Activated naive CD8-positive, alpha-beta T cell treated with anti-CD3 and anti-CD28 coated beads, Interleukin-2, amount 50 U/mL, for 24 hours (primary cell): ENCODE measurements at regions not wholly inside any gene's neighbourhood (a gene's known extent, or its start where the extent isn't known, plus 50 kb on each side); places are given as distances from the start of the nearest gene placed in this dataset.
A peak's percentile ranks its signal among the peaks of the same experiment; 100 is the strongest.

Experiments used
- ATAC-seq: fragments of 150-1000 bp; cut with Tn5 transposase; one replicate; pipeline ENCODE4 v1.10.0; 2021
- DNase-seq: peaks from one replicate; pipeline ENCODE4 v3.0.0; 2021
- H3K27ac Mint-ChIP-seq: one replicate; pipeline ENCODE4 v1.8.0; 2021; ENCODE audit warnings: mild to moderate bottlenecking, mixed read lengths
- H3K27me3 Mint-ChIP-seq: one replicate; pipeline ENCODE4 v1.8.0; 2021; ENCODE audit warnings: mixed read lengths
- H3K36me3 Mint-ChIP-seq: one replicate; pipeline ENCODE4 v1.8.0; 2021; ENCODE audit warnings: low read depth, mixed read lengths
- H3K4me1 Mint-ChIP-seq: one replicate; pipeline ENCODE4 v1.8.0; 2021; ENCODE audit warnings: mixed read lengths
- H3K4me3 Mint-ChIP-seq: one replicate; pipeline ENCODE4 v1.8.0; 2021; ENCODE audit warnings: mild to moderate bottlenecking, moderate library complexity, mixed read lengths
- H3K9me3 Mint-ChIP-seq: one replicate; pipeline ENCODE4 v1.8.0; 2021; ENCODE audit warnings: mixed read lengths

GRCh38 chr13:74061926-74062595 is 72.1 kb downstream of the KLF12 start:
- H3K9me3 Mint-ChIP-seq: peaks cover 4% of the 10 kb centered on the region
- H3K4me3 Mint-ChIP-seq: peak overlapping the region; percentile 80
- no peaks in the 10 kb centered on the region for H3K27me3 Mint-ChIP-seq
- H3K4me1 Mint-ChIP-seq: peaks cover 74% of the 10 kb centered on the region
- H3K27ac Mint-ChIP-seq: peak overlapping the region; percentile 72
- H3K36me3 Mint-ChIP-seq: peaks cover 13% of the 10 kb centered on the region
- ATAC-seq: no peak
- DNase-seq: no peak

DNA sequence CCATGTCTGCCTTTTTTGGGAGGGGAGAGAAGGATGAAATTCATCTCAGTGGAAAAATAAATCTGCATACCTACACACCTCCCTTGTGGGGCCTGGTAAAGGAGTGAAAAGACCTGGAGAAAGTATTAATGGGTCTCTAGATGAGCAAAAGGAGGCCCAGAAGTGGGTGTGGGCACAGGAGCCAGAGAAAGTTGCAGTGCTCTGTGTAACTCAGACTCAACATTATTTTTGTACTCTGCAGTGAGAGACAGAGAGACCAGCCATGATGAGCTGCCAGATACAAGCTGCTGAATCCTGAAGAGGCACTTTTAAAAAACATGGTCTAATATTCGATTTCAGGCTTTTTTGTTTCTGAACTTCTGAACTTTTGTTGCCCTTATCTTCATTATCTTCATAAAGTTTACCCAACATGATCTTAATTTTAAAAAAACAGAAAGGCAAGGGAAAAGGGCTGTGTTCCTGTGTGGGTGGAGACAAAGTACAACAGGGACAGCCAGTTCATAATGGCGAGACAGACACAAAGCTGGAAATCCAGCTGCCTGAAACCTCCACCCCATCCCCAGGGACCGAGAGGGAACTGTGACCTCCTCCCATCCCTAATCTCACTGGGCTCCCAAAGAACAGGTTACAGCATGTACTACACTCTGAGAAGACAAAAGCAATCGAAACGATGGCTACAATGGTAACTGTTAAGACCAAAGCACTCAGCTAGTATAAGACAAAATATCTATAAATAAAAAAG is 77.2 kb downstream of the KLF12 start:
- ATAC-seq (no peak), DNase-seq (no peak)
- Mint-ChIP-seq H3K9me3 (peaks cover 11% of the 10 kb centered on the region), H3K4me3 (no peak overlapping the region), H3K27ac (peak overlapping the region; percentile 24), H3K27me3 (no peaks in the 10 kb centered on the region), H3K36me3 (peaks cover 13% of the 10 kb centered on the region), H3K4me1 (peaks cover 75% of the 10 kb centered on the region)

- DNase-seq: no peak
Measured at GRCh38 chr13:74052402-74052928, 81.7 kb downstream of the KLF12 start.

GRCh38 chr13:74048756-74049155 is 85.4 kb downstream of the KLF12 start:
- no peaks in the 10 kb centered on the region for H3K27me3 Mint-ChIP-seq
- peaks cover 18% of the 10 kb centered on the region for H3K36me3 Mint-ChIP-seq
- no peak overlapping the region for H3K27ac Mint-ChIP-seq
- peaks cover 64% of the 10 kb centered on the region for H3K4me1 Mint-ChIP-seq
- H3K9me3 Mint-ChIP-seq: peaks cover 7% of the 10 kb centered on the region
- DNase-seq (no peak), ATAC-seq (no peak)
- H3K4me3 Mint-ChIP-seq: no peak overlapping the region

More at GRCh38 chr13:74052402-74052928, 81.7 kb downstream of the KLF12 start:
- Mint-ChIP-seq H3K27me3 (no peaks in the 10 kb centered on the region), H3K27ac (no peak overlapping the region), H3K4me3 (no peak overlapping the region), H3K9me3 (peaks cover 7% of the 10 kb centered on the region), H3K4me1 (peaks cover 79% of the 10 kb centered on the region), H3K36me3 (peaks cover 11% of the 10 kb centered on the region)
- ATAC-seq: no peak

GRCh38 chr13:74047931-74048600 is 86.1 kb downstream of the KLF12 start:
- peaks cover 59% of the 10 kb centered on the region for H3K4me1 Mint-ChIP-seq
- H3K4me3 Mint-ChIP-seq: no peak overlapping the region
- no peak overlapping the region for H3K27ac Mint-ChIP-seq

GRCh38 chr13:74046431-74046830 is 87.8 kb downstream of the KLF12 start:
- Mint-ChIP-seq H3K36me3 (peaks cover 21% of the 10 kb centered on the region), H3K9me3 (no peaks in the 10 kb centered on the region), H3K4me1 (peaks cover 58% of the 10 kb centered on the region), H3K27ac (no peak overlapping the region), H3K27me3 (no peaks in the 10 kb centered on the region), H3K4me3 (no peak overlapping the region)
- ATAC-seq (no peak), DNase-seq (no peak)

More at GRCh38 chr13:74047931-74048600, 86.1 kb downstream of the KLF12 start:
- ATAC-seq (no peak), DNase-seq (no peak)
- no peaks in the 10 kb centered on the region for H3K27me3 Mint-ChIP-seq
- H3K36me3 Mint-ChIP-seq: peaks cover 18% of the 10 kb centered on the region
- peaks cover 7% of the 10 kb centered on the region for H3K9me3 Mint-ChIP-seq

- no peak overlapping the region for H3K27ac Mint-ChIP-seq
- no peak overlapping the region for H3K4me3 Mint-ChIP-seq
- peaks cover 55% of the 10 kb centered on the region for H3K4me1 Mint-ChIP-seq
- DNase-seq (no peak), ATAC-seq (no peak)
- H3K9me3 Mint-ChIP-seq: no peaks in the 10 kb centered on the region
- peaks cover 21% of the 10 kb centered on the region for H3K36me3 Mint-ChIP-seq
- no peaks in the 10 kb centered on the region for H3K27me3 Mint-ChIP-seq
Measured at GRCh38 chr13:74045583-74045982, 88.6 kb downstream of the KLF12 start.

DNA sequence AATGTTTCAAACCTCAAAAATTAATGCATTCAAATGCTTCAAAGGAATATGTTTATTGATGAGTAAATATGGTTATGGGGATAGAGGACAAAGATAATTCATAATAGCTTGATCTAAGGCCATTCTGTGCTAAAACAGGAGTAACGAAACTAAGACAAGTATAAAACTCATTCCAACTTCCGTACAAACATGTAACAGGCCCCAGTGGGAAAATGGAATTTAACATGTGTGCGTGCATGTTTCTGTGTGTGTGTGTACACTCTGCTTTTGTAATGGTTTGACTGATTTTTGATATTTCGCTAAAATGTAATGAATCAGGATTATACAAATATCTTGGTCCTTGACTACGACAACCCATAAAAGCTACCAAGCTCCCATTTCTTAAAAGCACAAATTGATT is 91.0 kb downstream of the KLF12 start:
- H3K27me3 Mint-ChIP-seq: no peaks in the 10 kb centered on the region
- peaks cover 12% of the 10 kb centered on the region for H3K36me3 Mint-ChIP-seq
- H3K4me1 Mint-ChIP-seq: peaks cover 42% of the 10 kb centered on the region

DNA sequence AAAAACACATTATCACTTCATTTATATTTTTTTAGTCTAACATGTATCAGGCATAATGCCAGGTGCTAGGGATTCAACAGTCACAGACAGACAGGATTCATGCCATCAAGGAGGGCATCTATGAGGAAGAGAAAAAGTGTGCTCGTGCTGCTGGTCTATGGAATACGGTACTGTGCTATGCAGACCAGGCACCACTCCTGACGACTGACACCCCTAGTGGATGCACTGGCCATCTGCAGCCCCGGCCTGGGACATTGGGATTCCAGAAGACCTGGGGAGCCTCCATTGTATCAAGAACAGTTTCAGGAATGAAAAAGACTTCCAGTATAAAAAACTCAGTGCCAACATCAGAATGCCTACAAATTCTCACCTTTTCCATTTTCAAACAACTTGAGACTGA is 94.0 kb downstream of the KLF12 start:
- Mint-ChIP-seq H3K27ac (no peak overlapping the region), H3K4me3 (no peak overlapping the region)

More for the DNA sequence above, 91.0 kb downstream of the KLF12 start:
- ATAC-seq (no peak), DNase-seq (no peak)
- Mint-ChIP-seq H3K9me3 (no peaks in the 10 kb centered on the region), H3K27ac (no peak overlapping the region), H3K4me3 (no peak overlapping the region)

DNA sequence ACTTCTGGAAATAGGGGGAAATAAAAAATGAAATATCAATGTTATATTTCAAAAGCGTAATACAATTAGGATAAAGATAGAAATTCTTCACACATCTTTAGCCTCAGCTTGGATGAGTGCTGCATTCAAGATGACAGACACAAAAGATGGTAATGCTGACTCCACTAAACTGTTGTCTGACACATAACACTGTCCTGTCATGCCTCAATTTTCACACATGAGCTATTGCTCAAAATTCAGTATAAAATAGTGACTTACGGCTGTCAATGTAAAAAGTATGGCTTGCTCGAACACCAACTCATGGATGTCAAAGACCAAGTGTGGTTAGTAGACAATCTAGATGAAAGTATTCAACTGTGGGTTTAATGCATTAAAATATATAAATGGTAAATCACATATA is 94.5 kb downstream of the KLF12 start:
- H3K27ac Mint-ChIP-seq: no peak overlapping the region
- peaks cover 54% of the 10 kb centered on the region for H3K4me1 Mint-ChIP-seq
- no peaks in the 10 kb centered on the region for H3K27me3 Mint-ChIP-seq
- no peak overlapping the region for H3K4me3 Mint-ChIP-seq
- no peak for ATAC-seq
- H3K9me3 Mint-ChIP-seq: no peaks in the 10 kb centered on the region
- no peak for DNase-seq
- peaks cover 15% of the 10 kb centered on the region for H3K36me3 Mint-ChIP-seq

More for the DNA sequence above, 94.0 kb downstream of the KLF12 start:
- Mint-ChIP-seq H3K4me1 (peaks cover 53% of the 10 kb centered on the region), H3K27me3 (no peaks in the 10 kb centered on the region), H3K36me3 (peaks cover 14% of the 10 kb centered on the region), H3K9me3 (no peaks in the 10 kb centered on the region)
- DNase-seq (peak; percentile 35), ATAC-seq (peak; percentile 73)

DNA sequence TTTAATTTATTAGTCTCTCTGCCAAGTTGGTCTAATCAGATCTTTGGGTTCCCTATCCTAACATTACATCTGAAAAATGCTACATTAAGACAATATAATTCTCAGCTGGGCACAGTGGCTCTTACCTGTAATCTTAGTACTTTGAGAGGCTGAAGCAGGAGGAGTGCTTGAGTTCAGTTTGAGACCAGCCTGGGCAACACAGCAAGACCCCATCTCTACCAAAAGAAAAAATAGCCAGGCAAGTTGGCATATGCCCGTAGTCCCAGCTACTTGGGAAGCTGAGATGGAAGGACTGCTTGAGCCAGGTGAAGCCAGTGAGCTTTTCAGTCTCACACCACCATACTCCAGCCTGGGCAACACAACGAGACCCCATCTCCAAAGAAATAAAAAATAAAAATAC is 95.0 kb downstream of the KLF12 start:
- H3K27me3 Mint-ChIP-seq: no peaks in the 10 kb centered on the region
- H3K36me3 Mint-ChIP-seq: peaks cover 13% of the 10 kb centered on the region
- H3K4me1 Mint-ChIP-seq: peaks cover 52% of the 10 kb centered on the region
- DNase-seq (no peak), ATAC-seq (no peak)
- H3K4me3 Mint-ChIP-seq: no peak overlapping the region
- no peak overlapping the region for H3K27ac Mint-ChIP-seq
- H3K9me3 Mint-ChIP-seq: no peaks in the 10 kb centered on the region

DNA sequence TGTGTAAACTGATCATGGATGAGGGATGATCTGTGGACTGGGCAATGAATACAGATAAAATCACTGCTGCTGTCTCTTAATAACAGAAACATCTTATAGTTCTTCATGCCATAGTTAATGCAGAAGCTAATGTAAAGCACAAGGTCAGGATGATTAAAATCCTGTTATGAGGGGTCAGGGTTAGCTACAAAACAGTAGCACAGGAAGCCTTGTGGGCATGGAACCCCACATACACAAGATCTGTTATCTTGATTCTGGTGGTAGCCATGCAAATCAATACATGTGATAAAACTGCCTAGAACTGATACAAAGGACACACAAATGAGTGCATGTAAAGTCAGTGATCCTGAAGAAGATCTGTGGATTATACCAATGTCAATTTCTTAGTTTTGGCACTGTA is 96.4 kb downstream of the KLF12 start:
- ATAC-seq: peak; percentile 54

GRCh38 chr13:74036373-74036772 is 97.8 kb downstream of the KLF12 start:
- peaks cover 48% of the 10 kb centered on the region for H3K4me1 Mint-ChIP-seq

More for the DNA sequence above, 96.4 kb downstream of the KLF12 start:
- Mint-ChIP-seq H3K27me3 (no peaks in the 10 kb centered on the region), H3K4me1 (peaks cover 48% of the 10 kb centered on the region), H3K4me3 (no peak overlapping the region), H3K9me3 (no peaks in the 10 kb centered on the region), H3K36me3 (peaks cover 11% of the 10 kb centered on the region), H3K27ac (no peak overlapping the region)
- DNase-seq: no peak

DNA sequence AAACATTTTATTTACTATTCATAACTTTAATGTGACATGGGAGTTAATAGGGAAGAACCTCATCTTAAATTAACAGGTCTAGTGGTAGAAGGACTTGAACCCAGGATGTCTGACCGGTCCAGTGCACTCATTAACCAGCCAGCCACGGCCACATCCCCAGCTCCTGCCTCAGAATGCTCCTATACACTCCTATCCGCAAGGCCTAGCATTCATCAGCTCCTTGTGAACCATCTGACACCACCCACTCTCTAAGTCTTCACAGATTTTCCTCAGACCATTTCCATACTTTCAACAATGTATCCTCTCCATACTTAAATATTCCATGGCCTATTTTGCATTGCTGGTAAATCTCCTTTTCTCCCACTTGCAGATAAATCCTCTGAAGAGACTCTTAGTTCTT is 98.3 kb downstream of the KLF12 start:
- H3K27me3 Mint-ChIP-seq: no peaks in the 10 kb centered on the region
- peaks cover 49% of the 10 kb centered on the region for H3K4me1 Mint-ChIP-seq
- no peak overlapping the region for H3K4me3 Mint-ChIP-seq
- H3K9me3 Mint-ChIP-seq: no peaks in the 10 kb centered on the region
- DNase-seq (no peak), ATAC-seq (no peak)
- no peak overlapping the region for H3K27ac Mint-ChIP-seq
- H3K36me3 Mint-ChIP-seq: peaks cover 11% of the 10 kb centered on the region

More at GRCh38 chr13:74036373-74036772, 97.8 kb downstream of the KLF12 start:
- DNase-seq (no peak), ATAC-seq (no peak)
- Mint-ChIP-seq H3K36me3 (peaks cover 11% of the 10 kb centered on the region), H3K4me3 (no peak overlapping the region), H3K9me3 (no peaks in the 10 kb centered on the region), H3K27me3 (no peaks in the 10 kb centered on the region), H3K27ac (no peak overlapping the region)
